ENCODE measurements at regions not wholly inside any gene's neighbourhood (a gene's known extent, or its start where the extent isn't known, plus 50 kb on each side); places are given as distances from the start of the nearest gene placed in this dataset.

DNA sequence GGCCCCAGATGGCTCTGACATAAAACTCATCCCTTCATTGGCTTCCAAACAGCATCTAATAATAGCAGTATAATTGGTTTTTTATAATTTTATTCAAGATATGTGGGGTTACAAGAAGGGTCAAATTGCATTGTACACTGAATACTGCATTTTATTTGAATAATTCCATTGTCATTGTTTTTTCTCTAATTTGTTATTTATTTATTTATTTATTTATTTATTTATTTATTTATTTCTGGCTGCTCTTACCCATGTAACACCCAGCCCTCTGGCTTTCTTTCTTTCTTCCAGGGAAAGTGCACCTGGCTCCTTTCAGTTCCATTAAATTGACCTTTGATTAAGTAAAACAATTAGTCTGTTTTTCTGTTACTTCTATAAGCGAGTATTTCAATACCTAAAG lies 210.1 kb downstream of the CDH9 start:
- DNase-seq = no peak

DNA sequence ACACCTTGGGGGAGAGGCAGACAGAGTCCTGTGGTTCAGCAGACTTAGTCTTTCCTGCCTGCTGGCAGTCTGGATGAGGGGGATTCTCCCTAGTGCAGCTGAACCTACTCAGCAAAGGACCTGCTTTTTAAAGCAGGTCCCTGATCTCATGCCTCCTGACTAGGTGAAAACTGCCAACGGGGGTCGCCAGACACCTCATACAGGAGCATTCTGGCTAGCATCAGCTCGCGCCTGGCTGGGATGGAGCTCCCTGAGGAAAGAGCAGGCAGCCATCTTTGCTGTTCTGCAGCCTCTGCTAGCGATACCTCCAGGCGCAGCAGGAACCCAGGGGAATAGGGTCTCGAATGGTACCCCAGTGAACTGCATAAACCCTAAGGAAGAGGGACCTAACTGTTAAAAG lies 225.2 kb downstream of the CDH9 start:
- no peak for DNase-seq

- DNase-seq = no peak
Measured at GRCh38 chr5:26812714-26813113, 225.7 kb downstream of the CDH9 start.

GRCh38 chr5:26807231-26808199 lies 230.9 kb downstream of the CDH9 start:
- no peak for DNase-seq

DNA sequence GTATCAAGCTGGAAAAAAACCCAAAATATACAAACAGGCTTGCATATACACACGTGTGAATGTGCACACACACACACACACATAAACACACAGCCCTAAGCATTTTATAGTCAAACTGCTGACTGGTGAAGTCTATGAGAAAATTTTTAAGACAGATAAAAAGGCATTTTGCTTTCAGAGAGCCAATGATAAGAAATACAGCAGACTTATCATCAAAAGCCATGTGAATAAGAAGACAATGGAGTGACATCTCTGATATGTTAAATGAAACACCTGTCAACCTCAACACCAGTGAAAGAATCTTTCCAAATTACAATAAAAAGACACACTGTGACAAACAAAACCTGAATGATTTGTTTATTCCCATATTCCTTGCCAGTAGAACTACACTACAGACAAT lies 233.3 kb downstream of the CDH9 start:
- no peak for DNase-seq

GRCh38 chr5:26802944-26803343 lies 235.4 kb downstream of the CDH9 start:
- no peak for DNase-seq

DNA sequence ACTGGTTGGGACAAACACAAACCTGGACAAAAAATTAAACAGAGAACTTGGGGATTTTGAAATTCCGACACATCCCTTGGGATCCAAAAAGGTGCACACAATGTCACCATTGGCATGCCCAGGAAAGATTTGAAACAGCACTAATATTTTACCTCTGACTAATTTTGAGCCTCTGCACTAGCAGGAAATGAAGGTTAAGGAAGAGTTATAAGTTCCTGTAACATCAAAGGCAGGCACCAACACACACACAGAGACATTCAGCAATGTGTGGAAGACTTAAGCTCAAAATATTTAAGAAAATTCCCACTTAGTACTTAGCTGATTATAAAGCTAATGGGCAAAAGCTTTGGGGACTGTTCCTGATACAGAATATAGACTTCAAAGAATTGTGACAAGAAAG lies 247.0 kb downstream of the CDH9 start:
- DNase-seq = no peak

DNA sequence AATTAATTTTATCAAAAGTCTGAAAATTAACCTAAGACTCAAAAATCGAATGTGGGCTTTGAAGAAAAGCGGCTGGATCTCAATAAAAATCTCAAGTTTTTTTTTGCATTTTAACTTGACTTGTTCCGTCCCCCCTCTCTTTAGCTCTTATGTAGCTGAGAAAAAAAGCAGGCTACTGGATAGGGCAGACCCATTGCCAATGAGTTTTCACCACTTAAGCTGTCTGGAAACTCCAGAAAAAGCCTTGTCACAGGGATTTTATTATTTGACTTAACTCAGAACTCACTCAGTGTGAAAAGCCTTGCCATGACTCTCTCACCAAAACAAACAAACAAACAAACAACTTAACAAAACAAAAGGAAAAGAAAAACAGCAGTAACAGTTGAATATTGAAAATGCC lies 247.4 kb downstream of the CDH9 start:
- no peak for DNase-seq

- DNase-seq = no peak
Measured at GRCh38 chr5:26763215-26763614, 275.2 kb downstream of the CDH9 start.

DNA sequence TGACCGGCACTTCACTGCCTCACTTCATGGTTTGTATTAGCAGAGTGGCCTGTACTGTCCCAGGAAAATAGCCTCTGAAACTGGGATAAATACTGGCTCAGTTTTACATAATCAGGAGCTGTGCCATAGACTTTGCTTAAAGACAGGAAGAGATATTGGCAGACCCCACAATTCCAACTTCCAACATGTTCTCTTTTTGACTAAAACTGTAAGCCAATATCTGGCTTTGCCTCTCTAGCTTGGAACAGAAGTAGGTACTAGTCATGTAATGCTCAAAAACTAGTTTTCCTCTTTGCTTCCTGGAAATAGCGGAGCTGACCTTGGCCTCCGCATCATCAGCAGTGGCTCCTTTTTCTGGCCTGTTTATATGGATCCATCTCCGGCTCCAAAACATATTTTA lies 276.9 kb downstream of the CDH9 start:
- no peak for DNase-seq

- no peak for DNase-seq
Measured at GRCh38 chr5:26761045-26761444, 277.3 kb downstream of the CDH9 start.

DNA sequence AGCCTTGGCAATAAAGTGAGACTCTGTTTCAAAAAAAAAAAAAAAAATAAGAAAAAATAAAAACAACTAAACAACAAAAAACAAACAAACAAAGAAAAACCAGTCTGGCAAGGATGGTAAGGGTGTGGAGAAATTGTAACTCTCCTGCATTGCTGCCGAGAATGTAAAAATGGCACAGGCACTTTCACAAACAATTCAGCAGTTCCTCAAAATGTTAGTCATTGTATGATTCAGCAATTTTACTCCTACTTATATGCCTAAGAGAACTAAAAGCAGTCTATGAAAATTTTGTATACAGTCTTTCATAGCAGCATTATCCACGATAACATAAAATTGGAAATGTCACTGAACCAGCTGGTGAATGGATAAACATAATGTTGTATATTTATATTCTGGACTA lies 280.4 kb downstream of the CDH9 start:
- DNase-seq = no peak

GRCh38 chr5:26749829-26750228 lies 288.6 kb downstream of the CDH9 start:
- no peak for DNase-seq

DNA sequence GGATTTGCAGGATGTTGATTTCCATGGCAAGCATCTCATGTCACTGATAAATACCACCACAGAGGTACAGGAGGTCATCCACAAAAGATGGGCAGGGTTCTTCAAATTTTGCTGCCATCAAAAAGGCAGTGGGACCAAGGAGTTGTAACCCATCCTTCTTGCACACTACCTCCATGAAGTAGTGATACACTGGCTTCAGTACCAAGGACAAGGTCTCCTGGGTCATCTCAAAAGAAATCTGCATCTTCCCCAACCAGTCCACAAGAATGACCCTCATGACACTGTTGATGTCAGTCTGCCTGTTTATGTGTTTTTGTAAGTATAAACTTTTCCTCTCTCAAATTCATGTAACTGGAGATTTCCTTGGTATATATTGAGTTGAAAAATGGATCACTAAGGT lies 298.2 kb downstream of the CDH9 start:
- DNase-seq = no peak

GRCh38 chr5:26737348-26738265 lies 300.8 kb downstream of the CDH9 start:
- no peak for DNase-seq

- DNase-seq = no peak
Measured at GRCh38 chr5:26727916-26728315, 310.5 kb downstream of the CDH9 start.

- no peak for DNase-seq
Measured at GRCh38 chr5:26719803-26720202, 318.6 kb downstream of the CDH9 start.

DNA sequence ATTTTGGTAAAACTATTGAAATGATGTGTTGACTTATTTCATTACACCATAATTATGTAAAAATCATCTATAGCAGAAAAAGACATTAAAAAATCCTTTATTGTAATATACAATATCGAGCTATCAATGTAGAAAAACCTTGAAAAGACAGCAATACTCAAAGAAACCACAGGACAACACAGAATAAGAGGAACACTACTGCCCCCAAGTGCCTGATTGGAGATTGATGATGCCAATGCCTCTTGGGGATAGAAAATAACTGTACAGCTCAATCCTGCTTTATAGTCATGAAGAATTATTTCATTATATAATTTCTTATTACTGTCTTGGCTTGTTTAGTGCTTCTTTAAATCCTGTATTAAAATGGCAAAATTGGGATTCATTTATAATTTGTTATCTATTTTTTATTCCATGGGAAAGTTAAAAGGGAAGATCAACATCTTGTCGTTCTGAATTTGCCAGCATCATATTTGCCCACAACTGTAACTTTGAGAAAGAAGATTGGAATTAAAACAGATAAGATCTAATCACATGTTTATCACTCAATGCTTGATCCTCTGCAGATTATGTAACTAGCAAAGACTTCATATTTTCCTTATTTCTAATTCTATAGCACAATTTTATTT lies 337.5 kb downstream of the CDH9 start:
- DNase-seq = peak; percentile 53

- no peak for DNase-seq
Measured at GRCh38 chr5:26692952-26693351, 345.4 kb downstream of the CDH9 start.

GRCh38 chr5:26691486-26691885 lies 346.9 kb downstream of the CDH9 start:
- DNase-seq = no peak

GRCh38 chr5:26690511-26690910 lies 347.9 kb downstream of the CDH9 start:
- no peak for DNase-seq

- no peak for DNase-seq
Measured at GRCh38 chr5:26681861-26682260, 356.5 kb downstream of the CDH9 start.

DNA sequence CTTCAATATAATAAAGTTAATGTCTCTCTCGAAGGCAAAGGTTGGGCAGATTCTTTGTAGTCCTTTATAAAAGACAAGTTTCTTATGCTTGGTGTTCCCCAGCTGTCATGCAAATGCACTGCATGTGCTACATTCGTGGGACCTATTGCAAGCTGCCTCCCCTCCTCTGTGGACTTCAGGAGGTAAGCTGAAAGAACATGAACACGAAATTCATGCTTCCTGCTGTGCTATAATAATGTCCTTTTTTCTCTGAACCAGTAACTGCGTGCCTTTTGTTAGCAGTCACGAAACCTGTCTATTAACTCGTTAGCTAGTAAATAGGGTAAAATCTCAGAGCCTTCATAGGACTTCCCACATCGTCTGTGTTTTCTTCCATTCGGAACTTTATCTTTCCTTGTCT lies 363.5 kb downstream of the CDH9 start:
- no peak for DNase-seq
